Activated CD4-positive, alpha-beta T cell treated with anti-CD3 and anti-CD28 coated beads, Interleukin-2, amount 50 U/mL, for 16 hours (primary cell): ENCODE measurements at regions not wholly inside any gene's neighbourhood (a gene's known extent, or its start where the extent isn't known, plus 50 kb on each side); places are given as distances from the start of the nearest gene placed in this dataset.

ENCODE experiments used
- DNase-seq: peaks from one replicate; pipeline ENCODE4 v3.0.0-alpha.2; 2020

DNA sequence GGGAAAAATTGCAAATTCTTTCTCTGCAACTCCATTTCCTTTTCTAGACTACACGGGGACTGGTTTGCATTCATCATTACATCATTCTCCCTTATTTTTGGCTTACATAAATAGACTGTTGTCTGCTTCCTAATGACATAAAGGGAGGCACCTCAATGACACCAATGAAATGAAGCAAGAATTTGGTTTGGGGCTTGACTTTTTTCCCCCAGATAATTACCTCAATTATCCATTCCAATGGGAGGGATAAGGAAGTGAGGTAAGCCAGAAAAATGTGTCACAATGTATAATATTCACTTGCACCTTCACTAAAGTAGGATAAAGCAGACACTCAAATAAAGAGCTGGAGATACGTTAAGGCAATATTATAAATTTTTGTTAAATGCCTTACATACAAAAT lies 240.6 kb upstream of the GRIP1 start:
- DNase-seq: no peak

DNA sequence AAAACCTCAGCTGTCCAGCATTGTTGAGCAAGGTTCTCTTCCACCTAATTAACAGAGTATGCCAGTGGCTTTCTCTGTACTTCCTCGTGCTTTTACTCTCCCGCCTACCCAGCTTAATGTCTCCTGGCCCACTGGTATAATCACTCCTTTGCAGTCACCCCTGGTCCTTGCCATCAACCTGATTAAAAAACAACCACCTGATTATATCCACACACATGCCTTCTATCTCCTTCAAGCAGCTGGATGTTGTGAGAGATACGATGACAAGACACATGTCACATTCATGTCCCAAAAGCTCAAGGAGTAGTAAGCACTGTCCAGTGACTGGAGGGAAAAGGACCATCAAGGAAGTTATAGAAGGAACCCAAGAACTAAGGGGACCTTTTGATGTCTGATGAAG lies 241.3 kb upstream of the GRIP1 start:
- DNase-seq: no peak

DNA sequence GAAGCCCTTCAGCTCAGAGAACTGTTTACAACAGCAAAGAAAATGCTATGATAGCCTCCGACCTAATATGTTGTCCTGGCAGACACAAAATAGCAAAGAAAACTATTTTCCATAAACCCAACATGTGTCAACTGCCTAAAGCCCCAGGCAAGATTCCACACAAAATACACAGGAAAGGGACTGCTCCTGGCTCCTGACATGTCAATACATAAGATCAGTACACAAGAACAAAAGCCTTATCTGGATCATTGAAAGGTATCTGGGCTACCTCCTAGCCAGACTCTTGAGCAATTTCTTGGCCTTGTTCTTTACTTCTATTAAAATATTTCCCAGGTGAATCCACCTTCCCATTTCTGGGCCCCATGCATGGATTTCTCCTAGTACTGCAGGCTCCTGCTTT lies 242.3 kb upstream of the GRIP1 start:
- no peak for DNase-seq

DNA sequence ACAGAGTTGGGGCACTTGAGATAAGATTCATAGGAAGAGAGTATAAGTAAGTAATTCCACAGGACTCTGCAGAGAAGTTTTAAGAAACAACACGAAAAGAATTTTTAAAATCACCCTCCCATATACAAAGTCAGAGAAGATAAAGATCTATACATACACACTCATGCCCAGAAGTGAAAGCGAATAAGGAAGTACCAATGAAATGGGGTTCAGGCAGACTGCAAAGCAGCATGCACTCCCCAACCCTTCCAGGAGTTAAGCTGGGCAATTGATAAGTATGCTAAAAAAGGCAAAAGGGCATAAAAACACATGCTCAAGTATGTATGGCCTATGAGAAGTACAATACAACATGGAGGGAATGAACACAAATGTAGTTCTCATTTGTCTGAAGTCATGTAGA lies 246.2 kb upstream of the GRIP1 start:
- DNase-seq: no peak

DNA sequence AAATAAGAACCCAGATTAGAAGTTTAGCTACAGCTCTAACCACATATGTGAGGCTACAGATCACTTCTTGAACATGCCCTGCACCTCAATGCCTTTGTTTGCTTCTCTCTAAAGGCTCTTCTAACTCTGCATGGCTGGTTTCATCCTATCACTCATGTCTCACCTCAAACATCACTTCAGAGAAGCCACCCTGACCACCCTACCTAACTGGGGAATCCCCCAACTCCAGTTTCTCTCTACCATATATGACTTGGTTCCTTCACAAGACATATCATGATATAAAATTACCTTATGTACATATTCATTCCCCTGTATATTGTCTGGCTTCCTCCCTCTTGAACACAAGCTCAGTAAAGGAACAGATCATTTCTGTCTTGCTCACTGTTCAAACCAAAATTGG lies 250.2 kb upstream of the GRIP1 start:
- peak; percentile 19 for DNase-seq

DNA sequence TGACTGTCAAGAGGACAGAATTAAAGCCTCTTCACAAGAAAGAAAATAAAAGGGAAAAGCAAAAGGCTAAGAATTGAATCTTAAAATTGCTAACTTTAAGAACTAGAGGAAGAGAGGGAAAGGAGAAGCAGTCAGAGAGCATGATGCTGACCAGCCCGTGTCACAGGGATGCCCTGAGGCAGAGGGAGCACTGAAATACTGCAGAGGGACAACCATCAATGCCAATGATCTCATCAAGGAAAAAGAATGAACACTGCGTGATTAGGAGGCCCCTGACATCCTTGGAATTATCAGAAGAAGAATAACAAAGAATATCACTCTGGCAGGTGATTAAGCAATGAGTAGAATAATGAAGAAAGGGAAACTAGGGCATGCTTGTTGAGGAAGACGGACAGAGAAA lies 252.2 kb upstream of the GRIP1 start:
- DNase-seq: no peak

DNA sequence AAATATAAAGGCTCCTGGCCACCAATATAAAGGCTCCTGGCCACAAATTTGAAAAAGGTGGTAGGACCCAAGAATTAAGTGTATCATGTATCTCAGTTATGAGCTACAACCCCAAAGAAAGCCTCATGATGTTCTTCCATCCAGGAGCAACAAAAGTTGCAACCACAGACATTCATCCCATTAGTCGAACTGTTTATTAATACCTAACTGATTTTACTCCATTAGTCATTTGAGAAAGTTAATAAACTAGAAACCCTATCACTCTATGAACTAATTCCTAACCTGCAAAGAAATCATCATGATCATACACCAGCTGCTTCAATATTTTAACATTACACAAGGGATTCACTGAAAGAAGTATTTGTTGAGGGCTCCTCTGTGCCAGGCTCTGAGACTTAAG lies 253.2 kb upstream of the GRIP1 start:
- DNase-seq: no peak

DNA sequence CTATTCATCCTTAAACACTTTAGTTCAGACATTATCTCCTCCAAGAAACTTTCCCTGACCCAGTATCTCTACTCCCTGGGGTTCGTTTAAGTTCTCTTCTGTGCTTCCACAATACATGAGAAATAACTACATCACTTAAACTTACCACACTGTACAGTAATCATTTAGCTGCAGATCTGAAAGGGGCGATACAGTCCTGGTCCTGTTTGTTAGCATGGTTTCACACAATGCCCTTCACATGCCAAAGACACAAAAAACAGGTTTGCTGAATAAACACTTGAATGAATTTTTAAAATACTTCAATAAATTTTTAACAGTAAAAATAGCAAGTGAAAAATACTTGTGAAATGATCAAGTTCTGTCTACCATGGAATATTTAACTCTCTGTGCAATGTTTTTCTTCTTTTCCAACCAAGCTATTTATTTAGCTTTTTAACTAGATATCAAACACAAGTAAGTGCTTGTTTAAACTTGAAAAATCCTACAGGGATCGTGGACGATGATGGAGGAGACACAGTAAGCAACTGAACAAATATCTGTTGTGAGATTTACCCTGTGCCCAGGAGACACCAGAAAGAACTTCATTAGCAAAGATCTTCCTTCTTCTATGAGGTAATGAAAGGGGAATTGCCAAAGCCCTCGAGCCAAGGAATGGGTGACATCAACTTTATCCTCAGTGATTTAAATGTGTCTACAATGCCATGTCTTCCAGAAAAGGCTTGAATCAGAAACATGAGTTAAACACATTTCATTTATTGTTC lies 255.6 kb upstream of the GRIP1 start:
- DNase-seq: no peak

DNA sequence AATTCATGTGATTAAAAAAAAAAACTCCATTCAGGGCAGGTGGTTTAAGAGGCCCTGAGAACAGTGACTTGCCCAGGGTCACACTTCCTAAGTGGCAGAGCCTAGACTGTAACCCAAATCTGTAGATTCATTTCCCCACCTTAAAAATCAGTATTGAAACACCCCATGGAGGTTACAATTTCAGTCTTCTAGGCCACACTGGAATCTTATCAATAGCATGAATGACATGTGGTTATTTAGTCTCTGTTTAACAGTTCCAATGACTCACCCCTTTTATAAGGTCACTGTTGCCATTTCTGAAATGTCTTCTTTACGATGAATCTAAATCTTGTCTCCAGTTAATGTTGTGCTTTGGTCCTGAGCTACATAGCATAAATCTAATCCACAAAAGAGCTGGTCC lies 262.3 kb upstream of the GRIP1 start:
- peak; percentile 50 for DNase-seq

DNA sequence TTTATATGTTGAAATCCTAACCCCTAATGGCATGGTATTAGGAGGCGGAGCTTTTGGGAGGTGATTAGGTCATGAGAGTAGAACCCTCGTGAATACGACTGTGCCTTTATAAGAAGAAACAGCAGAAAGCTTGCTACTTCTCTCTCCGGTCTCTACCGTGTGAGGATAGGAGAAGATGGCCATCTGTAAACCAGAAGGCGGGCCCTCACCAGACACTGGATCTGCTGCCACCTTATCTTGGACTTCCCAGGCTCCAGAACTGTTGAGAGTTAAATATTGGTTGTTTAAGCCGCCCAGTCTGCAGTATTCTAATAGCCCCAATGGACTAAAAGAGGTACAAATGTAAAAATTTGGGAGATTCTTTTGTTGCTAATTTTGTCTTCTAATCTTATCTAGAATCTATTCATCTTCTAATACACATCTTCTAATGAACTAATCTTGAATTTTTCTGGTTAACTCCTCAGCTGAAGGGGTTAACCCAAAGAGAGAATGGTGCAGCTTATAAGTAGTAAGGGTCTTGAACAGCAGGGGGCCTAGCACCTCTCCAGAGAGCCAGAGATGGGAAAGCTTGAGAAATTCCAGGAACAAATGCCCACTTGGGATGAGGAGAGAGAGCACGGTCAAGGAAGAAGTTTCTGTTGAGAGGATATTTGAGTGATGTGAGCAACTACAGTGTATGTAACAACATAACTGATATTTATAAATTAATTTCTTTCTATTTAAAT lies 264.0 kb upstream of the GRIP1 start:
- DNase-seq: no peak

DNA sequence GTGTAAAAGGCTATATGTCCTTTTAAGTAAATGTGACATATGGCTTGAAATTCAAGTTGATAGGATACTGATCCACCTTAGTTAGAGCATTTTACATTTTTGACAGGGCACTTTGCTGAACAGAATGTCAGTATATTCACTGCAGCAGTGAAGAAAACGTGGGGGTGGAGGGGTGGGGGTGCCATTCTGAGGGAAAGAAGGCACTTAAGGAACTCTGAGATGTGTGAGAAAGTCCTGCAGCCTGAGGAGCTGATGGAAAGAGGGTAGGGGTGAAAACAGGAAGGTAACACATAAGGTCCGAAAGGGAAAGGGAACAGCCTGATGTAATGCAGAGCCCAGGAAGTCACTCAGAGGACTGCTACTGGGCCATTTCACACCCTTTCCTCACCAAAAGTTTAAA lies 265.5 kb upstream of the GRIP1 start:
- DNase-seq: no peak

DNA sequence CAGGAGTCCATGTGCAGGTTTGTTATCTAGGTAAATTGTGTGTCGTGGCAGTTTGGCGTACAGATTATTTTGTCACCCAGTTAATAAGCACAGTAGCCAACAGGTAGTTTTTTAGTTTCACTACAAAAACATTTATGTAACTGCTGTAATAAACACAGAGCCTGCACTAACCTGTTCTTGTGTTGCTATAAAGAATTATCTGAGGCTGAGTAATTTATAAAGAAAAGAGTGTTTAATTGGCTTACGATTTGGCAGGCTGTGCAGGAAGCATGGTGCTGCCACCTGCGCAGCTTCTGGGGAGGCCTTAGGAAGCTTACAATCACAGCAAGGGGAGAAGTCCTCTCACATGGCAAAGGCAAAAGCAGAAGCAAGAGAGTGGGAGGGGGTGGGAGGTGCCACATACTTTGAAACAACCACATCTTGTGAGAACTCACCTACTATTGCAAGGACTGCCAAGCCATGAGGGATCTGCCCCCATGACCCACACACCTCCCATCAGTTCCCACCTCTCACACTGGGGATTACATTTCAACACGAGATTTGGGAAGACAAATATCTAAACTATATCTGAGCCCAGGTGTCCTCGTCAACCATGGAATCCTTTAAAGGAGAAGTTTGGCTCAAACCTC lies 266.4 kb upstream of the GRIP1 start:
- no peak for DNase-seq

DNA sequence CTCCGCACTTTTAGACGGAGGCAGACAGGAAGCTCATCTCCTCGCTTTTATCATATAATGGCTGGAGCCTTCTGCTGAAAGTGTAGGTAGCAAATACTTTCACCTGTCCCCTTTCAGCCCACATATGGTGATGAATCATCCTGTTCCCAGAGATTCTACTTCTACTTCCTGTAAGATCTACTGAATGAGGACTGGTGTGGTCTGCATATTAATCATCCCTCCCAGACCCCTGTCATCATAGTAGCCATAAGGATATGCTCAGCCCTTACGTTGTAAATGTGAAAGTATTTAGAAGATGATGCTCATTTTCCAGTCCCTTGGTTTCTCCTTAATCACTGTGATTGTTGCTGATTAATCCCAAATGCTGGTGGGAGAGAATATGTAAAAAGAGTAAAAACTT lies 268.2 kb upstream of the GRIP1 start:
- peak; percentile 65 for DNase-seq

DNA sequence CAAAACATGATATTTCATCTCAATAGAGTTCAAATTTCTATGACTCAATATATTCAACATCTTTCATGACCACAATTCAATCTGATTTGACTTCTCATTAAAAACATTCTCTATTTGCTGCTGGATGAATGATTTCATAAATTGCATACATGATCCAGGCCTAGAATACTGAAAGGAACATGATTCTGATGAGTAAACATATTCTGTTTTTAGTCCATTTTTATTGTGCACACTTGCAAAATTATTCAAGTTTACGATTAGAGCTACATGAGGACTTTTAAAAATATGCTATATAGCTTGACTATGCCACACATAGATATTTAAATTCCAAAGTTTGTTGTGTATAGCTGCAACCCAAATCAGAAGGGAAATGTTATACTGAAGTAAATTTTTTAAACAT lies 273.8 kb upstream of the GRIP1 start:
- no peak for DNase-seq

DNA sequence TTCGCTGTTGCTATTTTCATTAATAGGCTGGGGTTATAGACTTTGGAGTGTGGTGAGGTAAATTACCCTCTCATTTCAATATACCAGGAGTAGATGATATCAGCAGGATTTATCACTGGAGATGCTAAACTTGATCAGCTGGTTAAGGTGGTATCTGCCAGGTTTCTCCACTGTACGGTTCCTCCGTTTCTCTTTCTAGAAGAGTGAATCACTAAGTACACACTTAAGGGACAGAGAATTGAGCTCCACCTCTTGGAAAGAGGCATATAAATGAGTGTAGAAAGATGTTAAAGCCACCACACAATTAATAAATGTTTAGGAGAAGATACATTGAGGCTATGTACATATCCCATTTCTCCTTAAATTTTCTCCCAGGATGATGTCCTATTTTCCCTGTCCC lies 277.4 kb upstream of the GRIP1 start:
- no peak for DNase-seq

DNA sequence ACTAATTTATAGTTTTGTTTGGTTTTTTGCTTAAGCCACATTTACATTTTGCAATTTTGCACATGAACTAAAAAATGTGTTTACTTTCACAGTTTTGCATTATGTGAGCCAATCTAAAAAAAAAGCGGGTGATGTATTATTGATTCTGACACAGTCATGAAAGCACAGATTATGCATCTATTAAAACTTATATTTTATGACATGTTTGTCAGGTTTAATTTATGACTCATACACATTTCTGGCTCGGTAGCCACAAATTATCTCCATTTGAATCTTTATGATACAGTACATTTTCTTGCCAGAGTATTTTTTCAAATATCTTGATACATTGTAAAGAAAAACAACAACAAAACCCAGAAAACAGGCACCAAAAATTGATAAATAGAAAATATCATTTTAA lies 280.4 kb upstream of the GRIP1 start:
- no peak for DNase-seq

DNA sequence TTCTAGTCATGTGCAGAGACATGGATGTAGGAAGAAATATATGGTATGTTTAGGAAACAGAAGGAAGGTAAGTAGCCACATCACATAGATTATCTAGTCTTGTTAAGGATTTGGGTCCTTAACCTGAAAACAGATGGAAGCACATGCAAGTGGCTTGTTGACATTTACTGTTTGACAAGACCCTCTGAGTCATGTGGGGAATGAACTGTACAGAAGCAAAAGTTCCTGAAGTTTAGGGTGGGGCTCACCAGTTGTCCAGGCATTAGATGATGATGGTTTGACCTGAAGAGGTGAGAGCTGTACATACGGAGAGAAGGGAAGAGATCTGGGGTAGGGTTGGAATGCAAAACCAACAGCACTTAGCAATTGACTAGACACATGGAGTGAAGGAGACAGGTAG lies 281.1 kb upstream of the GRIP1 start:
- no peak for DNase-seq

DNA sequence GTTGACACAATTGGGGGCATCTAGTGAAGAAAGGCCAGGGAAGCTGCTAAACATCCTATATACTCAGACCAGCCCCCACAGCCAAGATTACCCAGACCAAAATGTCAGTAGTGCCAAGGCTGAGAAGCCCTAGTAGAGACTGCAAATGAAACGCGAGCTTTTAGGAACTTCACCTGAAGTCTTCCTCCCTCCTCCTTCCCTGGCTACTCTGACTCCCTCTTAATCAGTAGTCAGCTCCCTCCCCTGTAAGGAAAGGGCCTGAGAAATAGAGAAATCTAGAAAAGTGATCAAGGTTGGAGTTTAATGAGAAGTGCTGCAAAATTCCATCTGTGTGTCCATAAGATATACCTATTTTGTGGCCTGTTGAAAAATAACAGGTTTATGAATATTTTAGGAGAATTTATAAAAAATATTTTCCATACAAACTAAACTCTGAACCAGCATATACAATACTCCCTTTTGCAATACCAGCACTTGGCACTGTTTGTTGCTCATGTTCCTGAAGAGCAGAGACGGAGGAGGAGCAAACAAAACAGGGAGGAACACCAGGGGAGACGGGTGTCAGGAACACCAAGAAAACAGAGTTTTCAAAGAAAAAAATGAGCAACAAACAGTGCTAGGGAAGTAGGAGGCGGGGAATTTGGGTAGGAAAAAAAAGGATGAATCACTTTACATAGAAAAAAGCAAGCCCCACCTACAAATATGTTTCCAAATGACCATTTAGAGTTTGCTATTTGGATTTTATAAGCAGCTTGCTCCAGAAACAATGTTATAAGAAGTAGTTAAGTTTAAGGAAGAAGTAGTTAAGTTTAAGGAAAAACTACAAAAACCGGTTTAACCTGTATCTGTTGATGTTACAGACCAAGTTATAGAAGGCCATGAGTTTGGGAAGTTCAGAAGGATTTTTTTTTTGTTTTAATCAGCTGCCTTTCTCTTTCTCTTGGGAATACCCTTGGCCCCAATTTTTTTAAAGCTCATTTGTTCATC lies 282.1 kb upstream of the GRIP1 start:
- DNase-seq: no peak

DNA sequence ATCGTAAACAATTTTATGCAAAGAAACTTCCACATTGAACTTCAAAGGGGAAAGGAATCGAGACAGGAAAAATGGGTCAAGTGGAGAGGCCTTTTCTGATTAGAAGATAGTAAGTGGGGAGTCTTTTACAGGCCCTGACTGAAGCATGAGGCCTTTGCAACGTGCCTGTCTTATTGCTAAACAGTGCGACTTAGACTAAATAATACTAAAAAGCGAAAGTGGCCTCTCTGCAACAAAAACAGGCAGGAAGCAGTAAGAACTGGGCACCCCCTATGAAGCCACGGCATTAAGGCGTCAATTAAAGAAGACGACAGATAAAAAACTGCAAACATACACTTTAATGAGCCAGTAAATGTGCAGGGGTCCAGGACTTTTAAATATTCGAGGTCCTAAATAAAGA lies 283.4 kb upstream of the GRIP1 start:
- no peak for DNase-seq

DNA sequence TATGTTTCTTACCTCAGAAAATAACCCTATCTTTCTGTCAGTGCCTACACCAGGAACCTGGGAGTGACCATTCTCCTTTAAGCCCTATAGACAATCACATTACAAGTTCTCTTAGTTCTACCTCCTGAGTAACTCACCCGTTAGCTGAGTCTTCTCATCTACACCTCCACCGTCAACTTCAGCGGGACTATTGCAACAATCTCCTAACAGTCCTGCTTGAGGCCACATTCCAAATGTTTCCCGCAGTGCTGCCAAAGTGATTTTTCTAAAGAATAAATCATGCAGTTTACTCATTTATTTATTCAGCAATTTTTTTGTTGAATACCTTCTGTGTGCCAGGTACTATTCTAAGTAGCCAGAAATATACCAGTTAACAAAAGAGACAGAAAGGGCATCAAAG lies 285.0 kb upstream of the GRIP1 start:
- DNase-seq: no peak

DNA sequence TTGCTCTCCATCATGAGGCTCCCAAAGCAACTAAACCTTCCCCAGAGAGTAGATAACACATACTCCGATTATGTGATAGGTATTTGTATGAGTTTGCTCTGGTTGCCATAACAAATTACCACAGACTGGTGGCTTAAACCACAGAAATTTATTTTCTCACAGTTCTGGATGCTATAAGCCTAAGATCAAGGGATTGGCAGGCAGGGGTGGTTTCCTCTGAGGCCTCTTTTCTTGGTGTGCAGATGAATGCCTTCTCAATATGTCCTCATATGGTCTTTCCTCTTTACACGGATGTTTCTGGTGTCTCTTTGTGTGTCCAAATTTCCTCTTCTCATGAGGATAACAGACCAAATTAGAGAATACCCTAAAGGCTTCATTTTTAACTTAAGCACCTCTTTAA lies 285.8 kb upstream of the GRIP1 start:
- peak; percentile 72 for DNase-seq

DNA sequence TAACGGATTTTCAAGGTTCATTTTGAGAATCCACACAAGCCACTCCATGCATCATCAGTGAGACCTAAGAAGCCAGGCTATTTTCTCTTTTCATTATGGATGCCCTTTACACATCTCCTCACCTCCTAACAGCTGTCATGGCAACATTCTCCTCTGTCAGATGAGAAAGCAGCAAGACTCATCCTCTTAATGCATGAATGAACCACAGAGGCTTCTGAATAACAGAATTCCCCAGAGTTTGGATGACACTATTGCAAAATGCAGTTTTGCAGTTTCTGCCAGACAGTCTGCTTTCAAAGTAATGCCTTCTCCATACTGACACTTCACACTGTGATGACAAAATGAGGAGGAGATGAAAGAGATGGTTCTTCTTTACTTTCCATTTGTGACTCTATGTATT lies 286.7 kb upstream of the GRIP1 start:
- DNase-seq: no peak

DNA sequence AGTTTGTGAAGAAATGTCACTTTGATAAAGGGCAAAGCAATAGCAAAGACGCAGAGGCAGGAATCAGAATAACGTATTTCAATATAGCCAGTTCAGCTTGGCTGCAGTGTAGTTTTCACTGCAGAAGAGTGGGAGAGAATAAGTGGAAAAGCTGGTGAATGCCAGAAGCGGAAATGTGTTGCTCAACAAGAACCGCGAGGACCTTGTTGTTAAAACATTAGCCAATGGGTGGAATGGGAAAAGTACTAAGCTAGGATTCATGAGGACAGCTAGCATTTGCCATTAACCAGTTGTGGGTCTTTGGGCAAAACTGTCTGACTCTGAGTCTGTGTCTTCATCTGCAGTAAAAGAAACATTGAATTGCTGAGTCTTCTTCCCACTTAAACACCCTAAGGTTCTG lies 292.9 kb upstream of the GRIP1 start:
- DNase-seq: no peak
